Osteoblast (primary cell): ENCODE measurements at regions not wholly inside any gene's neighbourhood (a gene's known extent, or its start where the extent isn't known, plus 50 kb on each side); places are given as distances from the start of the nearest gene placed in this dataset.
"Not testable (repeated sequence)": the region's sequence is repeated elsewhere in the genome, so short reads cannot be mapped to it uniquely, and the experiment has no call there.

Experiments used
- DNase-seq: peaks from one replicate; pipeline ENCODE4 v3.0.0; 2011; ENCODE audit warnings: low spot score, mixed read lengths; ENCODE audit not compliant: insufficient read length; ENCODE audit errors: missing footprints
- H2AFZ ChIP-seq: 2 replicates; pipeline ENCODE4 v1.6.0; 2011; ENCODE audit warnings: mild to moderate bottlenecking, low read length
- H3K27ac ChIP-seq: 2 replicates; pipeline ENCODE4 v1.5.1; 2011; ENCODE audit warnings: mild to moderate bottlenecking, low read depth, low read length, moderate library complexity
- H3K27me3 ChIP-seq: 2 replicates; pipeline ENCODE4 v1.6.0; 2012; ENCODE audit warnings: mild to moderate bottlenecking, control low read depth, inconsistent platforms, low read length, moderate library complexity; ENCODE audit not compliant: insufficient read depth
- H3K36me3 ChIP-seq: 2 replicates; pipeline ENCODE4 v1.5.1; 2011; ENCODE audit warnings: mild to moderate bottlenecking, low read length, control low read depth, moderate library complexity; ENCODE audit not compliant: insufficient read depth
- H3K4me1 ChIP-seq: 2 replicates; pipeline ENCODE4 v1.5.1; 2011; ENCODE audit warnings: mild to moderate bottlenecking, low read length, control low read depth, moderate library complexity; ENCODE audit not compliant: insufficient read depth
- H3K4me2 ChIP-seq: 2 replicates; pipeline ENCODE4 v1.6.0; 2011; ENCODE audit warnings: mild to moderate bottlenecking, low read length; ENCODE audit not compliant: insufficient read depth
- H3K4me3 ChIP-seq: fragments of 200-600 bp; sonication (generic); 3 replicates; pipeline ENCODE4 v1.5.1; 2012; ENCODE audit warnings: mild to moderate bottlenecking, low read length, inconsistent platforms; ENCODE audit not compliant: insufficient read depth
- H3K79me2 ChIP-seq: 2 replicates; pipeline ENCODE4 v1.6.0; 2012; ENCODE audit warnings: mild to moderate bottlenecking, low read length, control low read depth, inconsistent platforms; ENCODE audit not compliant: insufficient read depth
- H3K9me3 ChIP-seq: 2 replicates; pipeline ENCODE4 v1.5.1; 2011; ENCODE audit warnings: low read depth, low read length, control low read depth
- H4K20me1 ChIP-seq: 2 replicates; pipeline ENCODE4 v1.6.0; 2012; ENCODE audit warnings: mild to moderate bottlenecking, low read length, control low read depth; ENCODE audit not compliant: insufficient read depth
- CTCF ChIP-seq: IDR thresholded peaks from 2 replicates; pipeline ENCODE4 v1.5.1; 2011; ENCODE audit warnings: mild to moderate bottlenecking, low read depth, low read length, moderate library complexity; ENCODE audit errors: extremely low read depth

GRCh38 chr2:138081225-138082073 is 117.2 kb downstream of the HNMT start:
- Histone ChIP-seq H3K27me3 (no peaks in the 10 kb centered on the region), H3K4me3 (no peak overlapping the region), H4K20me1 (no peaks in the 10 kb centered on the region), H3K4me2 (no peak overlapping the region), H3K79me2 (no peaks in the 10 kb centered on the region), H3K4me1 (peaks cover 11% of the 10 kb centered on the region), H3K27ac (no peak overlapping the region), H2AFZ (no peak overlapping the region), H3K36me3 (no peaks in the 10 kb centered on the region), H3K9me3 (no peaks in the 10 kb centered on the region)
- DNase-seq = no peak
- no peak for TF ChIP-seq CTCF

GRCh38 chr2:138084206-138084605 is 119.9 kb downstream of the HNMT start:
- no peak overlapping the region for H3K4me3 ChIP-seq
- peaks cover 11% of the 10 kb centered on the region for H3K4me1 ChIP-seq
- no peak for DNase-seq
- no peaks in the 10 kb centered on the region for H3K27me3 ChIP-seq
- H3K9me3 ChIP-seq = no peaks in the 10 kb centered on the region
- no peaks in the 10 kb centered on the region for H4K20me1 ChIP-seq
- H3K36me3 ChIP-seq = no peaks in the 10 kb centered on the region
- no peak for TF ChIP-seq CTCF
- no peak overlapping the region for H2AFZ ChIP-seq
- no peak overlapping the region for H3K27ac ChIP-seq
- no peaks in the 10 kb centered on the region for H3K79me2 ChIP-seq
- no peak overlapping the region for H3K4me2 ChIP-seq

GRCh38 chr2:138085441-138085840 is 121.2 kb downstream of the HNMT start:
- not testable (repeated sequence) for H3K27ac ChIP-seq

GRCh38 chr2:138086576-138086975 is 122.3 kb downstream of the HNMT start:
- Histone ChIP-seq H3K9me3 (no peaks in the 10 kb centered on the region), H3K4me1 (peaks cover 11% of the 10 kb centered on the region), H3K27me3 (no peaks in the 10 kb centered on the region), H3K4me3 (no peak overlapping the region), H3K36me3 (no peaks in the 10 kb centered on the region), H3K4me2 (no peak overlapping the region), H3K79me2 (no peaks in the 10 kb centered on the region), H2AFZ (no peak overlapping the region), H3K27ac (no peak overlapping the region), H4K20me1 (no peaks in the 10 kb centered on the region)
- no peak for DNase-seq
- no peak for TF ChIP-seq CTCF

More at GRCh38 chr2:138085441-138085840, 121.2 kb downstream of the HNMT start:
- not testable (repeated sequence) for H3K79me2 ChIP-seq, DNase-seq, H3K27me3 ChIP-seq, H3K4me3 ChIP-seq, H3K36me3 ChIP-seq, H3K4me2 ChIP-seq, H4K20me1 ChIP-seq, H2AFZ ChIP-seq, H3K9me3 ChIP-seq
- peaks cover 11% of the 10 kb centered on the region for H3K4me1 ChIP-seq
